ENCODE measurements at regions not wholly inside any gene's neighbourhood (a gene's known extent, or its start where the extent isn't known, plus 50 kb on each side); places are given as distances from the start of the nearest gene placed in this dataset.

DNA sequence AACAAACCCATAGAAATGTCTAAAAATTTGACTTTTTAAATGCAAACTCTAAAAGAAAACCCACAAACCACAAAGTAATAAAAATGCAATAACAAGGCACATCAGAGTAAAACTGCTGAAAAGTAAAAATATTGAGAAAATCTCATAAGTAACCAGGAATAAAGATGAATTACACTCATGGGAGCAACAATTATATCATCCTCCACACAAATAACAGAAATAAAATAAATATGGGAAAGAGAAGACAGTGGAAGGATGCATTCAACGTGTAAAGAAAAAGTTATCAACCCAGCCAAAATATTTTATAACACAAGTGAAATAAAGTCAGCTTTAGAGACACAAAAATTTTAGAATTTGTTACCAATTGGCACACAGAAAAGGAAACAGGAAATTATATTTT is 1420.2 kb downstream of the PCDH18 start:
- DNase-seq (ENCODE audit: low read depth in 2 of 2), result no peak

DNA sequence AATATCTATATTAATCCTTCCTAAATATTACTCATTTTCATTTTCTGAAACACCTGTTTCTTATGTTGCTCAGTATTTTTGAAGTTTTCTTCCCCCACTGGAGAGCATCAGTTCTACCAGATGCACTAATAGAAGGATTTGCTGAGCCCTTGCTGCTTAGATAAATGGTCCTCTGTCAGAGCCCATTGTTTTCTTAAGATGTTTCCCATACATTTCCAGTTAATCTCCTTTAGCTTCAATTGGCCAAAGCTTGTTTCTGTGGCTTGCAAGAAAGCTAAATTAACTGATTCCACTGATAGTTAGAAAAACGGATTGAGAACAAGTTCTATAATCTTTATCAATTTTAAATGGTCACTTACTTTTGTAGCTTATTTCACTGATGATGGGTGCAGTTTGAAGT is 1425.5 kb downstream of the PCDH18 start:
- no peak for DNase-seq (ENCODE audit: low read depth in 2 of 2)

GRCh38 chr4:136103616-136104015 is 1428.7 kb downstream of the PCDH18 start:
- no peak for DNase-seq (ENCODE audit: low read depth in 2 of 2)

- no peak for DNase-seq (ENCODE audit: low read depth in 2 of 2)
Observed at GRCh38 chr4:136097676-136098075, 1434.6 kb downstream of the PCDH18 start.

- DNase-seq (ENCODE audit: low read depth in 2 of 2), result no peak
Observed at GRCh38 chr4:136088211-136088867, 1444.0 kb downstream of the PCDH18 start.

- DNase-seq (ENCODE audit: low read depth in 2 of 2), result peak in 1 of 2 experiments; percentile 0
Observed at GRCh38 chr4:136078976-136079375, 1453.3 kb downstream of the PCDH18 start.

GRCh38 chr4:136056748-136057147 is 1475.5 kb downstream of the PCDH18 start:
- no peak for DNase-seq (ENCODE audit: low read depth in 2 of 2)

- no peak for DNase-seq (ENCODE audit: low read depth in 2 of 2)
Observed at GRCh38 chr4:136055360-136055759, 1476.9 kb downstream of the PCDH18 start.

- peak; percentile 42 to 47 for DNase-seq (ENCODE audit: low read depth in 2 of 2)
Observed at GRCh38 chr4:136036744-136037143, 1495.5 kb downstream of the PCDH18 start.

GRCh38 chr4:136032391-136032790 is 1499.9 kb downstream of the PCDH18 start:
- no peak for DNase-seq (ENCODE audit: low read depth in 2 of 2)

DNA sequence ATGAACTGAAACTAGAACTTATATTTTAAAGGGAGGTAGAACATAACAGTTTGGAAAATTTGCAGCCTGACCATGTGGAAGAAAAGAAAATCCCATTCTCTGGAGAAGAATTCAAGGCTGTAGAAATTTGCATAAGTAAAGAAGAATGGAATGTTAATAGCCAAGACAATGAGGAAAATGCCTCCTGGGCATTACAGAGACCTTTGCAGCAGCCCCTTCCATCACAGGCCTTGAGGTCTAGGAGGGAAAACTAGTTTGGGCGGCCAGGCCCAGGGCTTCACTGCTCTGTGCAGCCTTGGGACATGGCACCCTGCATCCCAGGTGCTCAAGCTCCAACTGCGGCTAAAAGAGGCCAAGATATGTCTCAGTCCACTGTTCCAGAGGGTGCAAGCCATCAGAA is 1506.8 kb downstream of the PCDH18 start:
- DNase-seq (ENCODE audit: low read depth in 2 of 2), result no peak

DNA sequence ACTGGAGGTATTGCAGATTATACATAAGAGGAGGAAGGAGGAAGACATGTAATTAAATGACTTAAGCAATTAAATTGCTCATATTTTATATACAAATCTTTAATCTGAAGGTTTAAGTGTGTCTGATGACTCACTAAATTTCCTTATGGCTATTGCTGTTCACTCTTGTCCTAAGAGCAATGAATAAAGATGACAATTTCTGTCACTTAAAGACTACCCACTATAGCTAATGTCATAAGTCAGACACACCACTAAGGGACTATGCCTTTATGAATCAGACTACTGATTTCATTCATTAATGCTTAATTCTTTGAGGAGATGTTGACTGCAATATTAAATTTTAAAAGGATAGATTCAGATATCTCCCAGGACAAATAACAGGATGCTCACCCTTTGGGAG is 1514.7 kb downstream of the PCDH18 start:
- no peak for DNase-seq (ENCODE audit: low read depth in 2 of 2)

DNA sequence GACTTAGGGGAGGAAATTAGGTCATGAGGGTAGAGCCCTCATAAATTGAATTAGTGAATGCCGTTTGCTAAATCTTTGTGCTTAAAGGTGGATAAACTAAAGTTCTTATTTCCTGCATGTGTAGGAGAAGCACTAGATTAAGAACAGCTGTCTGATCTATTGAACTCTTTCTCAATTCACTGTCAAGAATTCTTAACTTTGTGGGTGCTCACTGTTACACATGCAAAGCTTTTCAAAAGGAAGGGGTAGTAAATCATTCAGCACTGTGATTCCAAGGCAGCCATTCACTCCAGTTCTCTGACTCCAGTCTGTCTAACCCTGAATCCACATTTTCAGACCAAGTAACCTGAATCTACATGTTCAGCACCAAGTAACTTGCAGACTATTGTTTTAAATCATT is 1520.1 kb downstream of the PCDH18 start:
- peak; percentile 26 to 33 for DNase-seq (ENCODE audit: low read depth in 2 of 2)

- DNase-seq (ENCODE audit: low read depth in 2 of 2), result no peak
Observed at GRCh38 chr4:136009258-136009832, 1522.9 kb downstream of the PCDH18 start.

DNA sequence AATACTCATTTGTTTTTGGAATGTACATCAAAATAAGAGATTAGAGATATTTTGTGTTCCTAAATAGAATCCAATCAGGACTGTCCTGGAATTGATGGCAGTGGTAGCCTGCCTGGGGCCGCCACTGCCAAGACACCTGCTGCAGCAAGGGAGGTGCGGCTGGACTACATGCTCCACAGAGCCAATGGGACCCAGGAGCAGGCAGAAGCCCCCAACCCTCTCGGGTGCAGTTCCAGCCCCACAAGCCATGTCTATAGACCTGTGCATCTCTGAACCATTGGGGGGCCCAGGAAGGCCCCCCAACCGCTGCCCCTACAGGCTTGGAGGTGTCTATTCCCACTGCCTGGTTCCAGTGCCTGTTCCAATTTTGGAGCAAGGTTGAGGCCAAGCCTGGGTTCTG is 1524.3 kb downstream of the PCDH18 start:
- DNase-seq (ENCODE audit: low read depth in 2 of 2), result no peak

DNA sequence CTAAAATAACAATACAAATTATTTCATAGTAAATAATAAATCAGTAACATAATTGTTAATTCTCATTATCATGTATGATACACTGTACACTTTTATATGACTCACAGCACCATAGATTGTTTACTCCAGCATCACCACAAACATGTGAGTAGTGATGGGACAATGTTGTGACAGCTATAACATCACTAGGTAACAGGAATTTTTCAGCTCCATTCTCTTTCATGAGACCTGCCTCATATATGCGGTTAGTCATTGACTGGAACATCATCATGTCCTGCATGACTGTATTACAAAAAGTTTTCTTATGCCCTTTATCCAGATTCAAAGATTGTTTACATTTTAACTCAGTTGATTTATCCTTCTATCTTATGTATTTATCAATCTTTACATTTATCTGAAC is 1530.0 kb downstream of the PCDH18 start:
- DNase-seq (ENCODE audit: low read depth in 2 of 2), result no peak

GRCh38 chr4:136001791-136002190 is 1530.5 kb downstream of the PCDH18 start:
- no peak for DNase-seq (ENCODE audit: low read depth in 2 of 2)

DNA sequence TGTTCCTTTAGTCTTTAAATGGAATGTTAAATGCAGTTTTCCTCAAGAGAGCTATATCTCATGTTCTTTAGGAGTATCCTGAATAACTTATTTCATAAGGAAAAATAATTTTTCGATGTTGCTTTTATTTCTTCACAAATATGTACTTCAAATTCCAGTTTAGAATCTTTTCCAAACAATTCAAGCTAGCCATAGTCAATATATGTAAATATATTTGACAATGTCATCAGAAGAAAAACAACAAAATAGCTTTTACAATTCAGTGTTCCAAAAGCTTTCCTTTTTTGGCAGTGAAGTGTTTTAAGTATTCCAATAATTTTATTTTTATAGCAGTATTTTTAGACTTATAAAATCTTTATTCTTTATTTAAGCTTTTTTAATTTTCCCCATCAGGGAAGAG is 1532.0 kb downstream of the PCDH18 start:
- no peak for DNase-seq (ENCODE audit: low read depth in 2 of 2)

GRCh38 chr4:135994360-135994759 is 1537.9 kb downstream of the PCDH18 start:
- DNase-seq (ENCODE audit: low read depth in 2 of 2), result no peak

- no peak for DNase-seq (ENCODE audit: low read depth in 2 of 2)
Observed at GRCh38 chr4:135976860-135977259, 1555.4 kb downstream of the PCDH18 start.

DNA sequence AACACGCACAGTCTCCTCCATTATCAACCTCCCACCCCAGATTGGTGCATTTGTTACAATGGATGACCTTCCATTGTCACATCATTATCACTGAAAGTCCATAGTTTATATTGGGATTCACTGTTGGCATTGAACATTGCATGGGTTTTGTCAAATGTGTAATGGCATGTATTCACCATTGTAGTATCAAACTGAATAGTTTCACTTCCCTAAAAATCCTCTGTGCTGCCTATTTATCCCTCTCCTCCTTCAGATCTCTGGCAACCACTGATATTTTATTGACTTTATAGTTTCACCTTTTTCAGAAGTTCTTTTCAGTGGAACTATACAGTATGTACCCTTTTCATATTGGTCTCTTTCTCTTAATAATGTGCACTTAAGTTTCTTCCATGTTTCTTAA is 1565.4 kb downstream of the PCDH18 start:
- DNase-seq (ENCODE audit: low read depth in 2 of 2), result no peak

- DNase-seq (ENCODE audit: low read depth in 2 of 2), result no peak
Observed at GRCh38 chr4:135963009-135963408, 1569.3 kb downstream of the PCDH18 start.

DNA sequence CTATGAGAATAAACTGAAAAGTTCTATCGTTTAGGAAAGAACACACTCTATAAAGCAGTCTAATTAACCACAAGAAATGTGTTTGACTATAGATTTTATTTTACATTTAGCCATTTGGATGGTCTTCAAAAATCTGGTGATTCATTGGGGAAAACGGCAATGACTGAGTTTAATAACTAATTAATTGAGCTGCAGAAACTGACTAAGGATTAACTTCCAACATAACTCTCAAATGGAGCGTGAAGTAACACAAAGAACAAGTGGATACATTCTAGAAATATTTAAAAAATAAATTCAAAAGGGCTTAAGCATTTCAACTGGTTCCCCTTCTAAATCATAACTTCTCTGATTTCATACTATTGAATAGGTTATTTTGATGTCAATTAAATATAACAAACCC is 1582.4 kb downstream of the PCDH18 start:
- DNase-seq (ENCODE audit: low read depth in 2 of 2), result no peak

- DNase-seq (ENCODE audit: low read depth in 2 of 2), result no peak
Observed at GRCh38 chr4:135948797-135949196, 1583.5 kb downstream of the PCDH18 start.
